Eye (tissue), 1 donor: ENCODE measurements at regions not wholly inside any gene's neighbourhood (a gene's known extent, or its start where the extent isn't known, plus 50 kb on each side); places are given as distances from the start of the nearest gene placed in this dataset.
"Not testable (repeated sequence)": the region's sequence is repeated elsewhere in the genome, so short reads cannot be mapped to it uniquely, and the experiment has no call there.

Experiments
- DNase-seq: peaks from one replicate; pipeline ENCODE4 v3.0.0-alpha.2; 2015

- DNase-seq, result no peak
Observed at GRCh38 chr13:63551731-63552130, 2136.1 kb upstream of the PCDH20 start.

GRCh38 chr13:63546524-63546923 lies 2130.9 kb upstream of the PCDH20 start:
- no peak for DNase-seq

GRCh38 chr13:63542770-63543169 lies 2127.1 kb upstream of the PCDH20 start:
- peak; percentile 64 for DNase-seq

GRCh38 chr13:63541336-63541735 lies 2125.7 kb upstream of the PCDH20 start:
- no peak for DNase-seq

GRCh38 chr13:63540061-63540460 lies 2124.4 kb upstream of the PCDH20 start:
- no peak for DNase-seq

- DNase-seq, result peak; percentile 33
Observed at GRCh38 chr13:63517371-63517770, 2101.7 kb upstream of the PCDH20 start.

- DNase-seq, result no peak
Observed at GRCh38 chr13:63516124-63516523, 2100.5 kb upstream of the PCDH20 start.

- DNase-seq, result peak; percentile 1
Observed at GRCh38 chr13:63514886-63515285, 2099.2 kb upstream of the PCDH20 start.

- DNase-seq, result no peak
Observed at GRCh38 chr13:63512095-63512494, 2096.4 kb upstream of the PCDH20 start.

GRCh38 chr13:63501702-63502101 lies 2086.1 kb upstream of the PCDH20 start:
- DNase-seq, result no peak

- no peak for DNase-seq
Observed at GRCh38 chr13:63497601-63498000, 2082.0 kb upstream of the PCDH20 start.

GRCh38 chr13:63492604-63493003 lies 2077.0 kb upstream of the PCDH20 start:
- no peak for DNase-seq

GRCh38 chr13:63490149-63490548 lies 2074.5 kb upstream of the PCDH20 start:
- no peak for DNase-seq

GRCh38 chr13:63481334-63481733 lies 2065.7 kb upstream of the PCDH20 start:
- DNase-seq, result peak; percentile 53

GRCh38 chr13:63472711-63473110 lies 2057.1 kb upstream of the PCDH20 start:
- DNase-seq, result peak; percentile 2

GRCh38 chr13:63463782-63464610 lies 2048.3 kb upstream of the PCDH20 start:
- DNase-seq, result no peak

- no peak for DNase-seq
Observed at GRCh38 chr13:63460462-63461090, 2044.9 kb upstream of the PCDH20 start.

GRCh38 chr13:63457186-63457585 lies 2041.5 kb upstream of the PCDH20 start:
- no peak for DNase-seq

- DNase-seq, result no peak
Observed at GRCh38 chr13:63455938-63456337, 2040.3 kb upstream of the PCDH20 start.

GRCh38 chr13:63449550-63449949 lies 2033.9 kb upstream of the PCDH20 start:
- DNase-seq, result no peak

GRCh38 chr13:63448692-63449091 lies 2033.0 kb upstream of the PCDH20 start:
- no peak for DNase-seq

- no peak for DNase-seq
Observed at GRCh38 chr13:63446329-63446728, 2030.7 kb upstream of the PCDH20 start.

GRCh38 chr13:63444225-63444624 lies 2028.6 kb upstream of the PCDH20 start:
- DNase-seq, result not testable (repeated sequence)

- no peak for DNase-seq
Observed at GRCh38 chr13:63438951-63439350, 2023.3 kb upstream of the PCDH20 start.

- DNase-seq, result peak; percentile 35
Observed at GRCh38 chr13:63436325-63436668, 2020.6 kb upstream of the PCDH20 start.
